H9 (cell line): ENCODE measurements at regions not wholly inside any gene's neighbourhood (a gene's known extent, or its start where the extent isn't known, plus 50 kb on each side); places are given as distances from the start of the nearest gene placed in this dataset.

Experiments
- DNase-seq: peaks from one replicate; pipeline ENCODE4 v3.0.0-alpha.2; 2017
- H2AFZ ChIP-seq: one replicate; pipeline ENCODE4 v1.6.1; 2013; ENCODE audit warnings: mild to moderate bottlenecking, low read length, control low read depth, moderate library complexity
- H2AK5ac ChIP-seq: 2 replicates; pipeline ENCODE4 v1.6.1; 2013; ENCODE audit warnings: low read length, control low read depth, mixed read lengths; ENCODE audit not compliant: insufficient read length
- H2BK120ac ChIP-seq: one replicate; pipeline ENCODE4 v1.6.1; 2013; ENCODE audit warnings: low read depth, mild to moderate bottlenecking, low read length, control low read depth, inconsistent platforms; ENCODE audit not compliant: poor library complexity, severe bottlenecking
- H2BK12ac ChIP-seq: 2 replicates; pipeline ENCODE4 v1.6.1; 2013; ENCODE audit warnings: low read length, control low read depth, mixed read lengths, low read depth; ENCODE audit not compliant: insufficient read length
- H2BK15ac ChIP-seq: 2 replicates; pipeline ENCODE4 v1.6.1; 2013; ENCODE audit warnings: low read depth, low read length, control low read depth
- H2BK20ac ChIP-seq: one replicate; pipeline ENCODE4 v1.6.1; 2013; ENCODE audit warnings: low read depth, mild to moderate bottlenecking, low read length, control low read depth, inconsistent platforms; ENCODE audit not compliant: poor library complexity, severe bottlenecking
- H2BK5ac ChIP-seq: 2 replicates; pipeline ENCODE4 v1.6.1; 2013; ENCODE audit warnings: low read length, control low read depth, mixed read lengths; ENCODE audit not compliant: insufficient read length
- H3K14ac ChIP-seq: 2 replicates; pipeline ENCODE4 v1.6.1; 2013; ENCODE audit warnings: low read length, control low read depth; ENCODE audit not compliant: insufficient read depth
- H3K18ac ChIP-seq: 2 replicates; pipeline ENCODE4 v1.6.1; 2013; ENCODE audit warnings: low read depth, mild to moderate bottlenecking, mixed read lengths, low read length, control low read depth; ENCODE audit not compliant: insufficient read length
- H3K23ac ChIP-seq: 2 replicates; pipeline ENCODE4 v1.6.1; 2013; ENCODE audit warnings: low read length, control low read depth, mixed read lengths, low read depth; ENCODE audit not compliant: insufficient read length
- H3K23me2 ChIP-seq: 2 replicates; pipeline ENCODE4 v1.6.1; 2013; ENCODE audit warnings: low read depth, mild to moderate bottlenecking, mixed read lengths, low read length, control low read depth; ENCODE audit not compliant: insufficient read length, poor library complexity, severe bottlenecking
- H3K27ac ChIP-seq: 2 replicates; pipeline ENCODE4 v1.5.1; 2013; ENCODE audit warnings: low read length, control low read depth, mixed read lengths, low read depth; ENCODE audit not compliant: insufficient read length
- H3K27me3 ChIP-seq: 2 replicates; pipeline ENCODE4 v1.6.1; 2013; ENCODE audit warnings: low read length, control low read depth, inconsistent platforms; ENCODE audit not compliant: insufficient read depth
- H3K4ac ChIP-seq: 2 replicates; pipeline ENCODE4 v1.6.1; 2013; ENCODE audit warnings: low read depth, mild to moderate bottlenecking, control low read depth, inconsistent platforms, low read length, moderate library complexity
- H3K4me1 ChIP-seq: 2 replicates; pipeline ENCODE4 v1.6.1; 2013; ENCODE audit warnings: low read length, control low read depth, inconsistent platforms; ENCODE audit not compliant: insufficient read depth
- H3K4me2 ChIP-seq: 2 replicates; pipeline ENCODE4 v1.6.1; 2013; ENCODE audit warnings: low read length, control low read depth, mixed read lengths; ENCODE audit not compliant: insufficient read length, insufficient read depth
- H3K56ac ChIP-seq: 2 replicates; pipeline ENCODE4 v1.6.1; 2013; ENCODE audit warnings: low read depth, mild to moderate bottlenecking, mixed read lengths, low read length, control low read depth; ENCODE audit not compliant: insufficient read length
- H3K79me1 ChIP-seq: 2 replicates; pipeline ENCODE4 v1.6.1; 2013; ENCODE audit warnings: low read depth, mild to moderate bottlenecking, moderate library complexity, low read length, control low read depth, inconsistent platforms; ENCODE audit not compliant: insufficient read depth, poor library complexity, severe bottlenecking
- H3K79me2 ChIP-seq: 2 replicates; pipeline ENCODE4 v1.6.1; 2013; ENCODE audit warnings: low read length, control low read depth, inconsistent platforms; ENCODE audit not compliant: insufficient read depth
- H3K9ac ChIP-seq: 2 replicates; pipeline ENCODE4 v1.6.1; 2013; ENCODE audit warnings: low read length, control low read depth, mixed read lengths; ENCODE audit not compliant: insufficient read length; ENCODE audit errors: extremely low read depth
- H3K9me3 ChIP-seq: one replicate; pipeline ENCODE4 v1.6.1; 2013; ENCODE audit warnings: low read depth, low read length, inconsistent platforms; ENCODE audit not compliant: control insufficient read depth
- H3T11ph ChIP-seq: one replicate; pipeline ENCODE4 v1.6.1; 2013; ENCODE audit warnings: mild to moderate bottlenecking, low read length, control low read depth, inconsistent platforms
- H4K20me1 ChIP-seq: one replicate; pipeline ENCODE4 v1.6.1; 2013; ENCODE audit not compliant: control insufficient read depth, insufficient read length, insufficient read depth
- H4K5ac ChIP-seq: 2 replicates; pipeline ENCODE4 v1.6.1; 2013; ENCODE audit warnings: low read depth, mild to moderate bottlenecking, mixed read lengths, low read length, control low read depth; ENCODE audit not compliant: insufficient read length
- H4K8ac ChIP-seq: replicated peaks from 2 replicates; pipeline ENCODE4 v1.6.1; 2013; ENCODE audit warnings: low read length, control low read depth, mixed read lengths, low read depth; ENCODE audit not compliant: insufficient read length
- H4K91ac ChIP-seq: 2 replicates; pipeline ENCODE4 v1.6.1; 2013; ENCODE audit warnings: low read depth, mild to moderate bottlenecking, moderate library complexity, mixed read lengths, low read length, control low read depth; ENCODE audit not compliant: insufficient read length
- H3K27ac Mint-ChIP-seq, 3 experiments: 2 replicates in 2 of 3; 3 replicates in 1 of 3; pipeline ENCODE4 v1.8.0; 2020 to 2021; ENCODE audit warnings: mixed read lengths in 3 of 3, mild to moderate bottlenecking in 1 of 3, moderate library complexity in 1 of 3
- H3K27me3 Mint-ChIP-seq: 2 replicates; pipeline ENCODE4 v1.8.0; 2021; ENCODE audit warnings: low read depth, mild to moderate bottlenecking, moderate library complexity, mixed read lengths
- H3K36me3 Mint-ChIP-seq, 3 experiments: 2 replicates in 2 of 3; 3 replicates in 1 of 3; pipeline ENCODE4 v1.8.0; 2020 to 2021; ENCODE audit warnings: low read depth in 3 of 3, mixed read lengths in 3 of 3; ENCODE audit not compliant: insufficient read depth in 1 of 3
- H3K4me1 Mint-ChIP-seq, 2 experiments: 2 replicates each; pipeline ENCODE4 v1.8.0; 2020; ENCODE audit warnings: mixed read lengths in 2 of 2
- H3K4me3 Mint-ChIP-seq, 2 experiments: 2 replicates in 1 of 2; 3 replicates in 1 of 2; pipeline ENCODE4 v1.8.0; 2020 to 2021; ENCODE audit warnings: mild to moderate bottlenecking in 2 of 2, mixed read lengths in 2 of 2, moderate library complexity in 1 of 2
- H3K9me3 Mint-ChIP-seq, 2 experiments: 2 replicates in 1 of 2; 3 replicates in 1 of 2; pipeline ENCODE4 v1.8.0; 2020; ENCODE audit warnings: mild to moderate bottlenecking in 2 of 2, mixed read lengths in 2 of 2, moderate library complexity in 1 of 2
- WGBS: extraction: QIAGEN DNeasy Blood & Tissue Kit; methylation state at CpG from one replicate; pipeline ENCODE4 v1.1.7; 2013; ENCODE audit warnings: missing lambda C conversion rate, low lambda C conversion rate, mixed read lengths; ENCODE audit not compliant: insufficient read length; ENCODE audit errors: extremely low coverage; 5-methylcytosine and 5-hydroxymethylcytosine counted together
- TF ChIP-seq, protein P1 (sequence below): fragments of 200-600 bp; sonication (generic); conservative IDR thresholded peaks from 3 replicates; pipeline ENCODE4 v1.8.0; 2021; ENCODE audit warnings: antibody characterized with exemption, mild to moderate bottlenecking

DNA sequence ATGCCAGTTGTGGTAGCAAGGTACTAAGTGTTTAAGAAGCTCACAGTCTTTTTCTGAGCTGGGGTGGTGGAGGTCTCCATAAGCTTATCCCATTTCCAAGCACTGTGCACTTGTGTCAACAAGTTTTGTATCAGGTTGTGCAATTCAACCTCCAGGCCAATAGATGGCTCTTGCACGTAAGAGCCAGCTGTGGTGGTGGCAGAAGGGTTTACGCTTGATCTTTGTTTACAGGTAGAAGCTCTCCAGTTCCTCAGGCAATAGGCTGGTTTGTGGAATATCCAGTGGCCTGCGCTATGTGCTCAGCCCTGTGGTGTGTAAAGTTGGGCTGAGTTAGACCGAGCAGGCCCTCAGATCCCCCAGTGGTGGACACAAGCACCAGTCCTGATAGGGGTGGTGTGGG, 89.7 kb upstream of the CNTNAP5 start:
- TF ChIP-seq, protein P1, sequence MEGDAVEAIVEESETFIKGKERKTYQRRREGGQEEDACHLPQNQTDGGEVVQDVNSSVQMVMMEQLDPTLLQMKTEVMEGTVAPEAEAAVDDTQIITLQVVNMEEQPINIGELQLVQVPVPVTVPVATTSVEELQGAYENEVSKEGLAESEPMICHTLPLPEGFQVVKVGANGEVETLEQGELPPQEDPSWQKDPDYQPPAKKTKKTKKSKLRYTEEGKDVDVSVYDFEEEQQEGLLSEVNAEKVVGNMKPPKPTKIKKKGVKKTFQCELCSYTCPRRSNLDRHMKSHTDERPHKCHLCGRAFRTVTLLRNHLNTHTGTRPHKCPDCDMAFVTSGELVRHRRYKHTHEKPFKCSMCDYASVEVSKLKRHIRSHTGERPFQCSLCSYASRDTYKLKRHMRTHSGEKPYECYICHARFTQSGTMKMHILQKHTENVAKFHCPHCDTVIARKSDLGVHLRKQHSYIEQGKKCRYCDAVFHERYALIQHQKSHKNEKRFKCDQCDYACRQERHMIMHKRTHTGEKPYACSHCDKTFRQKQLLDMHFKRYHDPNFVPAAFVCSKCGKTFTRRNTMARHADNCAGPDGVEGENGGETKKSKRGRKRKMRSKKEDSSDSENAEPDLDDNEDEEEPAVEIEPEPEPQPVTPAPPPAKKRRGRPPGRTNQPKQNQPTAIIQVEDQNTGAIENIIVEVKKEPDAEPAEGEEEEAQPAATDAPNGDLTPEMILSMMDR = peak; percentile 32; the same call in 1 of the 3 replicates
- Histone ChIP-seq H3K9me3 (no peaks in the 10 kb centered on the region), H4K20me1 (no peaks in the 10 kb centered on the region), H3K79me2 (no peaks in the 10 kb centered on the region), H2AK5ac (no peak overlapping the region), H2BK20ac (no peak overlapping the region), H2BK5ac (no peak overlapping the region), H3K9ac (no peak overlapping the region), H2BK12ac (no peak overlapping the region), H3K4ac (no peak overlapping the region), H3K18ac (no peak overlapping the region), H3K23me2 (no peaks in the 10 kb centered on the region), H3T11ph (no peak overlapping the region), H2BK120ac (no peak overlapping the region), H3K23ac (no peak overlapping the region), H4K5ac (no peak overlapping the region), H3K27ac (no peak overlapping the region), H3K27me3 (no peaks in the 10 kb centered on the region), H3K14ac (no peak overlapping the region), H3K4me1 (no peaks in the 10 kb centered on the region), H2BK15ac (no peak overlapping the region), H3K4me2 (no peak overlapping the region), H3K79me1 (no peaks in the 10 kb centered on the region), H2AFZ (no peak overlapping the region), H4K91ac (no peak overlapping the region), H3K56ac (no peak overlapping the region), H4K8ac (no peak overlapping the region)
- Mint-ChIP-seq H3K36me3 (peaks cover 0 to 12% (median 0%) of the 10 kb centered on the region in 3 experiments; a peak in 3 of 7 replicates), H3K27ac (no peak overlapping the region), H3K9me3 (peaks cover 9 to 10% of the 10 kb centered on the region in 2 experiments; a peak in 4 of 5 replicates), H3K4me1 (no peaks in the 10 kb centered on the region), H3K27me3 (no peaks in the 10 kb centered on the region), H3K4me3 (no peak overlapping the region)
- no peak for DNase-seq
- no CpG with 5 or more reads among the region's 4 CpGs for WGBS
